PFSK-1 (cell line): ENCODE measurements at regions not wholly inside any gene's neighbourhood (a gene's known extent, or its start where the extent isn't known, plus 50 kb on each side); places are given as distances from the start of the nearest gene placed in this dataset.

ENCODE experiments used
- POLR2AphosphoS5 ChIP-seq: IDR thresholded peaks from 2 replicates; pipeline ENCODE4 v1.6.1; 2012; ENCODE audit warnings: low read depth, mild to moderate bottlenecking, control low read depth, low read length, moderate library complexity
- SIN3A ChIP-seq: IDR thresholded peaks from 2 replicates; pipeline ENCODE4 v1.6.1; 2012; ENCODE audit warnings: mild to moderate bottlenecking, low read length, moderate library complexity, borderline replicate concordance; ENCODE audit not compliant: insufficient read depth
- TAF1 ChIP-seq: IDR thresholded peaks from 2 replicates; pipeline ENCODE4 v1.6.1; 2012; ENCODE audit warnings: low read length, control low read depth, borderline replicate concordance; ENCODE audit not compliant: insufficient read depth
- TF ChIP-seq, protein P1 (sequence below), 2 experiments: IDR thresholded peaks; 2 replicates each; pipeline versions ENCODE4 v1.6.1 to v1.8.0; 2011 to 2012; ENCODE audit warnings: low read depth in 2 of 2, low read length in 2 of 2, control low read depth in 1 of 2, inconsistent platforms in 1 of 2, mild to moderate bottlenecking in 1 of 2, moderate library complexity in 1 of 2; ENCODE audit not compliant: insufficient read depth in 1 of 2

DNA sequence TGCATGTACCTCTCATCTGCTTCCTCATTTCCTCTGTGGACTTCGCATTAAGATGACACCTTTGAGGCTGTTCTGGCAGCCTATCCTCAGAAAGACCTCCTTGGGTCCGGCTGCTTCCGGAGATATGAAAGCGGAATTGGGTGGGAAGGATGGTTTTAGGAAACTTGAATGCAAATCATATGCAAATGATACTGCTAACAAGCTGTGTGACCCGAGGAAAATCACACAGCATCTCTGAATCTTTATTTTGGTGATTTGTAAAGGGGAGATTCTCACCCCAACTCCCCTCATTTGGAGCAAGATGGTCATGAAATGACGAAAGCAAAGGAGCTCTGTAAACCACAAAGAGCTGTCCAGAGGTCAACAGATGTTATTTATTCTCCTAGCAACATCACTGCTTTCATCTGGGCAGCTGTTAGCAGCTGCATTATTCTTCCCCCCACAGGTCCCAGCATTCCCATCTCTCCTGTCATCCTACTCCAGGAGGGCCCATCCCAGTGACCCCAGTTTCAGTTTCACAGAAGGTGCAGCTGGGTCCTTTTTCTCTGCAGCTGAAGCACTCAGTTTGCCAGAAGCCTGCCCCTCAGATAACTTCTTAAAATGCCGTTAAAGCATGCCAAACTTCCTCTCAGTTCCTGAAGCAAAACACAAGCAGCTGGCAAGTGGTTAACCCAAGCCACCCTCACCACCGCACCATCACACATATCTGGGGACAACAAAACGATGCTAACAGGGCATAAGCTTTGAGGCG lies 269.5 kb downstream of the SEC61B start:
- TF ChIP-seq TAF1 = no peak
- no peak for TF ChIP-seq POLR2AphosphoS5
- TF ChIP-seq, protein P1, sequence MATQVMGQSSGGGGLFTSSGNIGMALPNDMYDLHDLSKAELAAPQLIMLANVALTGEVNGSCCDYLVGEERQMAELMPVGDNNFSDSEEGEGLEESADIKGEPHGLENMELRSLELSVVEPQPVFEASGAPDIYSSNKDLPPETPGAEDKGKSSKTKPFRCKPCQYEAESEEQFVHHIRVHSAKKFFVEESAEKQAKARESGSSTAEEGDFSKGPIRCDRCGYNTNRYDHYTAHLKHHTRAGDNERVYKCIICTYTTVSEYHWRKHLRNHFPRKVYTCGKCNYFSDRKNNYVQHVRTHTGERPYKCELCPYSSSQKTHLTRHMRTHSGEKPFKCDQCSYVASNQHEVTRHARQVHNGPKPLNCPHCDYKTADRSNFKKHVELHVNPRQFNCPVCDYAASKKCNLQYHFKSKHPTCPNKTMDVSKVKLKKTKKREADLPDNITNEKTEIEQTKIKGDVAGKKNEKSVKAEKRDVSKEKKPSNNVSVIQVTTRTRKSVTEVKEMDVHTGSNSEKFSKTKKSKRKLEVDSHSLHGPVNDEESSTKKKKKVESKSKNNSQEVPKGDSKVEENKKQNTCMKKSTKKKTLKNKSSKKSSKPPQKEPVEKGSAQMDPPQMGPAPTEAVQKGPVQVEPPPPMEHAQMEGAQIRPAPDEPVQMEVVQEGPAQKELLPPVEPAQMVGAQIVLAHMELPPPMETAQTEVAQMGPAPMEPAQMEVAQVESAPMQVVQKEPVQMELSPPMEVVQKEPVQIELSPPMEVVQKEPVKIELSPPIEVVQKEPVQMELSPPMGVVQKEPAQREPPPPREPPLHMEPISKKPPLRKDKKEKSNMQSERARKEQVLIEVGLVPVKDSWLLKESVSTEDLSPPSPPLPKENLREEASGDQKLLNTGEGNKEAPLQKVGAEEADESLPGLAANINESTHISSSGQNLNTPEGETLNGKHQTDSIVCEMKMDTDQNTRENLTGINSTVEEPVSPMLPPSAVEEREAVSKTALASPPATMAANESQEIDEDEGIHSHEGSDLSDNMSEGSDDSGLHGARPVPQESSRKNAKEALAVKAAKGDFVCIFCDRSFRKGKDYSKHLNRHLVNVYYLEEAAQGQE (IDR thresholded peaks at IDR 0.05; ENCODE audit: insufficient read depth in 1 of 2, low read depth in 2 of 2, low read length in 2 of 2) = no peak
- TF ChIP-seq SIN3A = no peak
